ENCODE measurements at regions not wholly inside any gene's neighbourhood (a gene's known extent, or its start where the extent isn't known, plus 50 kb on each side); places are given as distances from the start of the nearest gene placed in this dataset.

- SMC1A ChIA-PET (ENCODE audit: uncharacterized antibody, unreplicated experiment), result no interaction called here
- no peak overlapping the region for H3K4me3 ChIP-seq
- H3K4me2 ChIP-seq (ENCODE audit: control insufficient read depth, insufficient read depth), result no peak overlapping the region
- FAIRE-seq (no peak), ATAC-seq (no peak), DNase-seq (ENCODE audit: low read depth, low spot score) (no peak)
- BruUV-seq (replicated peaks), result no TSS peak
- in situ Hi-C loops (cut with MboI) (no loop called here), intact Hi-C loops (cut with micrococcal nuclease; ENCODE audit: unreplicated experiment) (no loop called here)
- POLR2A ChIA-PET, result no interaction called here
- H3K27ac ChIP-seq (ENCODE audit: control insufficient read depth, insufficient read depth), result no peak overlapping the region
- no peak overlapping the region for H2AFZ ChIP-seq (ENCODE audit: control insufficient read depth, low read depth, low read length)
- 41% methylated on average over 19 of the region's 19 CpGs for WGBS (ENCODE audit: insufficient coverage, insufficient replicate concordance, low lambda C conversion rate, missing lambda C conversion rate)
- H3K79me2 ChIP-seq (ENCODE audit: control insufficient read depth, insufficient read depth, low read length), result no peaks in the 10 kb centered on the region
- no peaks in the 10 kb centered on the region for H4K20me1 ChIP-seq (ENCODE audit: control insufficient read depth, insufficient read depth)
- RAD21 ChIA-PET (ENCODE audit: unreplicated experiment), result no interaction called here
- no peaks in the 10 kb centered on the region for H3K9me3 ChIP-seq (replicated peaks; ENCODE audit: control insufficient read depth, insufficient read depth, low read length)
- no peak overlapping the region for H3K9ac ChIP-seq (ENCODE audit: control insufficient read depth, insufficient read depth, low read length)
- CTCF ChIA-PET, result no interaction called here
- TF ChIP-seq NRF1 (conservative IDR thresholded peaks at IDR 0.05; ENCODE audit: low read depth, low read length), result no peak
- no peaks in the 10 kb centered on the region for H3K36me3 ChIP-seq (ENCODE audit: control insufficient read depth in 2 of 2, insufficient read depth in 2 of 2, low read length in 1 of 2)
- no peaks in the 10 kb centered on the region for H3K4me1 ChIP-seq (ENCODE audit: control insufficient read depth, insufficient read depth, low read length)
- peaks cover 2 to 3% of the 10 kb centered on the region in 2 experiments; a peak in 3 of 4 replicates for H3K27me3 ChIP-seq (replicated peaks in 1 of 2; ENCODE audit: control insufficient read depth in 2 of 2, insufficient read depth in 2 of 2, low read length in 1 of 2)
Measured at GRCh38 chr16:86365513-86366273, 144.6 kb upstream of the FOXF1 start.

DNA sequence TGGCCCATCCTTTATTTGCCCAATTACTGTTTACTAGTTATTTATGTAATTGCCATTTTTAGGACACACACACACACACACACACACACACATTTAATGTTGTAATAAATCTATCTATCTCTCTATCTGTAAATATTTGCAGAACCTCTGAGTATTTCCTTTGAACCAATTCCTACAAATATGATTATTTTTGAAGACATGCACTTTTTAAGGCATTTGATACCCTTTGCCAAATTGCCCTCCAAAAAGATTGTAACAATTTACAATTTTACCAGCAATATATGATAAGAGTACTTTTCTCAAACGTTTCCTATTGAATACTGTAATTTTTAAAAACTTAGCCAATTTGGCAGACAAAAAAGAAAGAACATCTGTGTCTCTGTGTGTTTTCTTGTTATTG is 143.8 kb upstream of the FOXF1 start:
- intact Hi-C loops (cut with micrococcal nuclease; ENCODE audit: unreplicated experiment), result no loop called here
- Histone ChIP-seq H3K9ac (ENCODE audit: control insufficient read depth, insufficient read depth, low read length) (no peak overlapping the region), H3K4me3 (no peak overlapping the region), H3K4me1 (ENCODE audit: control insufficient read depth, insufficient read depth, low read length) (no peaks in the 10 kb centered on the region), H3K9me3 (replicated peaks; ENCODE audit: control insufficient read depth, insufficient read depth, low read length) (no peaks in the 10 kb centered on the region), H3K4me2 (ENCODE audit: control insufficient read depth, insufficient read depth) (no peak overlapping the region), H3K79me2 (ENCODE audit: control insufficient read depth, insufficient read depth, low read length) (no peaks in the 10 kb centered on the region), H3K27ac (ENCODE audit: control insufficient read depth, insufficient read depth) (no peak overlapping the region), H2AFZ (ENCODE audit: control insufficient read depth, low read depth, low read length) (no peak overlapping the region), H3K36me3 (ENCODE audit: control insufficient read depth in 2 of 2, insufficient read depth in 2 of 2, low read length in 1 of 2) (no peaks in the 10 kb centered on the region), H3K27me3 (replicated peaks in 1 of 2; ENCODE audit: control insufficient read depth in 2 of 2, insufficient read depth in 2 of 2, low read length in 1 of 2) (peaks cover 2 to 3% of the 10 kb centered on the region in 2 experiments; a peak in 3 of 4 replicates), H4K20me1 (ENCODE audit: control insufficient read depth, insufficient read depth) (no peaks in the 10 kb centered on the region)
- POLR2A ChIA-PET, result no interaction called here
- in situ Hi-C loops (cut with MboI), result no loop called here
- FAIRE-seq, result no peak
- no TSS peak for BruUV-seq (replicated peaks)
- DNase-seq (ENCODE audit: low read depth, low spot score), result no peak
- no peak for ATAC-seq
- RAD21 ChIA-PET (ENCODE audit: unreplicated experiment), result no interaction called here
- CTCF ChIA-PET, result no interaction called here
- SMC1A ChIA-PET (ENCODE audit: uncharacterized antibody, unreplicated experiment), result no interaction called here
- 10% methylated on average over 1 of the region's 1 CpG for WGBS (ENCODE audit: insufficient coverage, insufficient replicate concordance, low lambda C conversion rate, missing lambda C conversion rate)
- TF ChIP-seq, protein P1, sequence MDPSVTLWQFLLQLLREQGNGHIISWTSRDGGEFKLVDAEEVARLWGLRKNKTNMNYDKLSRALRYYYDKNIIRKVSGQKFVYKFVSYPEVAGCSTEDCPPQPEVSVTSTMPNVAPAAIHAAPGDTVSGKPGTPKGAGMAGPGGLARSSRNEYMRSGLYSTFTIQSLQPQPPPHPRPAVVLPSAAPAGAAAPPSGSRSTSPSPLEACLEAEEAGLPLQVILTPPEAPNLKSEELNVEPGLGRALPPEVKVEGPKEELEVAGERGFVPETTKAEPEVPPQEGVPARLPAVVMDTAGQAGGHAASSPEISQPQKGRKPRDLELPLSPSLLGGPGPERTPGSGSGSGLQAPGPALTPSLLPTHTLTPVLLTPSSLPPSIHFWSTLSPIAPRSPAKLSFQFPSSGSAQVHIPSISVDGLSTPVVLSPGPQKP (IDR thresholded peaks at IDR 0.05; ENCODE audit: low read depth, low read length), result no peak
- TF ChIP-seq POLR2AphosphoS2 (IDR thresholded peaks at IDR 0.05; ENCODE audit: low read depth, low read length) (no peak), ZBTB11 (CRISPR knock-in tag; IDR thresholded peaks at IDR 0.05) (no peak), SMAD5 (IDR thresholded peaks at IDR 0.05; ENCODE audit: low read depth) (no peak), CBFB (IDR thresholded peaks at IDR 0.05; ENCODE audit: low read depth) (no peak), ESRRA (IDR thresholded peaks at IDR 0.05; ENCODE audit: low read length) (no peak)
- TF ChIP-seq, protein P2, sequence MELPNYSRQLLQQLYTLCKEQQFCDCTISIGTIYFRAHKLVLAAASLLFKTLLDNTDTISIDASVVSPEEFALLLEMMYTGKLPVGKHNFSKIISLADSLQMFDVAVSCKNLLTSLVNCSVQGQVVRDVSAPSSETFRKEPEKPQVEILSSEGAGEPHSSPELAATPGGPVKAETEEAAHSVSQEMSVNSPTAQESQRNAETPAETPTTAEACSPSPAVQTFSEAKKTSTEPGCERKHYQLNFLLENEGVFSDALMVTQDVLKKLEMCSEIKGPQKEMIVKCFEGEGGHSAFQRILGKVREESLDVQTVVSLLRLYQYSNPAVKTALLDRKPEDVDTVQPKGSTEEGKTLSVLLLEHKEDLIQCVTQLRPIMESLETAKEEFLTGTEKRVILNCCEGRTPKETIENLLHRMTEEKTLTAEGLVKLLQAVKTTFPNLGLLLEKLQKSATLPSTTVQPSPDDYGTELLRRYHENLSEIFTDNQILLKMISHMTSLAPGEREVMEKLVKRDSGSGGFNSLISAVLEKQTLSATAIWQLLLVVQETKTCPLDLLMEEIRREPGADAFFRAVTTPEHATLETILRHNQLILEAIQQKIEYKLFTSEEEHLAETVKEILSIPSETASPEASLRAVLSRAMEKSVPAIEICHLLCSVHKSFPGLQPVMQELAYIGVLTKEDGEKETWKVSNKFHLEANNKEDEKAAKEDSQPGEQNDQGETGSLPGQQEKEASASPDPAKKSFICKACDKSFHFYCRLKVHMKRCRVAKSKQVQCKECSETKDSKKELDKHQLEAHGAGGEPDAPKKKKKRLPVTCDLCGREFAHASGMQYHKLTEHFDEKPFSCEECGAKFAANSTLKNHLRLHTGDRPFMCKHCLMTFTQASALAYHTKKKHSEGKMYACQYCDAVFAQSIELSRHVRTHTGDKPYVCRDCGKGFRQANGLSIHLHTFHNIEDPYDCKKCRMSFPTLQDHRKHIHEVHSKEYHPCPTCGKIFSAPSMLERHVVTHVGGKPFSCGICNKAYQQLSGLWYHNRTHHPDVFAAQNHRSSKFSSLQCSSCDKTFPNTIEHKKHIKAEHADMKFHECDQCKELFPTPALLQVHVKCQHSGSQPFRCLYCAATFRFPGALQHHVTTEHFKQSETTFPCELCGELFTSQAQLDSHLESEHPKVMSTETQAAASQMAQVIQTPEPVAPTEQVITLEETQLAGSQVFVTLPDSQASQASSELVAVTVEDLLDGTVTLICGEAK (IDR thresholded peaks at IDR 0.05; ENCODE audit: borderline replicate concordance), result no peak

Measured in GM12878 (cell line).